ENCODE measurements at regions not wholly inside any gene's neighbourhood (a gene's known extent, or its start where the extent isn't known, plus 50 kb on each side); places are given as distances from the start of the nearest gene placed in this dataset.

GRCh38 chr7:97576043-97576442 lies 155.8 kb upstream of the TAC1 start:
- TF ChIP-seq CTCF (IDR thresholded peaks at IDR 0.05) (no peak), POLR2A (IDR thresholded peaks at IDR 0.05) (no peak)

All from Peyer's patch (tissue), 4 donors.